Endothelial cell of umbilical vein (primary cell): ENCODE measurements at regions not wholly inside any gene's neighbourhood (a gene's known extent, or its start where the extent isn't known, plus 50 kb on each side); places are given as distances from the start of the nearest gene placed in this dataset.

Source experiments
- BruUV-seq: library from RNA; stranded (reverse); fragments of 400-500 nt; replicated peaks from 2 replicates; lab custom pipeline; 2021; lab: Mats Ljungman, UMichigan
- CTCF ChIA-PET: fragments of 300-600, 350-600 bp; sonication (Branson Sonifier 250); formaldehyde crosslinking; loops from one replicate; lab custom pipeline; 2021; ENCODE audit warnings: antibody characterized with exemption, inconsistent platforms; lab: Charles Lee
- POLR2A ChIA-PET: fragments of 300-600, 350-600 bp; sonication (Branson Sonifier 250); formaldehyde crosslinking; loops from one replicate; lab custom pipeline; 2021; ENCODE audit warnings: antibody characterized with exemption, inconsistent platforms; lab: Charles Lee
- DNase-seq: peaks from one replicate; pipeline ENCODE4 v3.0.0-alpha.2; 2011; ENCODE audit warnings: low read depth, low spot score
- FAIRE-seq: peaks from 2 replicates; lab custom pipeline; 2011; peaks lifted over from hg19 to GRCh38; lab: Jason Lieb, UNC
- H2AFZ ChIP-seq: 2 replicates; pipeline ENCODE4 v1.6.0; 2012; ENCODE audit warnings: low read depth, low read length, control low read depth, inconsistent platforms
- H3K27ac ChIP-seq: 2 replicates; pipeline ENCODE4 v1.5.1; 2011; ENCODE audit warnings: low read depth, mild to moderate bottlenecking, control low read depth, low read length, moderate library complexity; ENCODE audit not compliant: insufficient read depth
- H3K27me3 ChIP-seq, 2 experiments: 2 replicates each; pipeline versions ENCODE4 v1.6.0 to v1.6.1; 2011; ENCODE audit warnings: low read length in 2 of 2, mixed read lengths in 1 of 2; ENCODE audit not compliant: control insufficient read depth in 2 of 2, insufficient read depth in 2 of 2
- H3K36me3 ChIP-seq, 2 experiments: 2 replicates in 1 of 2; 3 replicates in 1 of 2; pipeline ENCODE4 v1.5.1; 2011; ENCODE audit warnings: low read length in 2 of 2, mild to moderate bottlenecking in 1 of 2, moderate library complexity in 1 of 2; ENCODE audit not compliant: control insufficient read depth in 2 of 2, insufficient read depth in 2 of 2; ENCODE audit errors: extremely low read depth in 1 of 2
- H3K4me1 ChIP-seq: 3 replicates; pipeline ENCODE4 v1.5.1; 2011; ENCODE audit warnings: mild to moderate bottlenecking, low read length; ENCODE audit not compliant: control insufficient read depth, insufficient read depth; ENCODE audit errors: extremely low read depth
- H3K4me2 ChIP-seq: 2 replicates; pipeline ENCODE4 v1.6.1; 2011; ENCODE audit warnings: low read length, control low read depth, mixed read lengths; ENCODE audit not compliant: insufficient read depth
- H3K4me3 ChIP-seq, 3 experiments: fragments of 200-600 bp in 1 of 3; sonication (generic), shearing (Covaris generic) in 1 of 3; replicated peaks in 1 of 3; 2 replicates each; pipeline ENCODE4 v1.5.1; 2011 to 2016; ENCODE audit warnings: control low read depth in 3 of 3, low read length in 3 of 3, mild to moderate bottlenecking in 2 of 3, inconsistent platforms in 1 of 3, low read depth in 1 of 3, moderate library complexity in 1 of 3; ENCODE audit not compliant: insufficient read depth in 1 of 3
- H3K79me2 ChIP-seq: 2 replicates; pipeline ENCODE4 v1.6.0; 2012; ENCODE audit warnings: low read length, inconsistent platforms; ENCODE audit not compliant: control insufficient read depth, insufficient read depth
- H3K9ac ChIP-seq: replicated peaks from 2 replicates; pipeline ENCODE3; 2011; ENCODE audit warnings: low read length, control low read depth; ENCODE audit not compliant: insufficient read depth; ENCODE audit errors: extremely low read depth
- H3K9me1 ChIP-seq: replicated peaks from 3 replicates; pipeline ENCODE4 v1.6.0; 2011; ENCODE audit warnings: mild to moderate bottlenecking, low read length; ENCODE audit not compliant: control insufficient read depth, insufficient read depth; ENCODE audit errors: extremely low read depth
- H3K9me3 ChIP-seq: replicated peaks from 2 replicates; pipeline ENCODE4 v1.5.1; 2012; ENCODE audit warnings: low read length, inconsistent platforms; ENCODE audit not compliant: control insufficient read depth, insufficient read depth
- H4K20me1 ChIP-seq: replicated peaks from 2 replicates; pipeline ENCODE3; 2011; ENCODE audit warnings: mild to moderate bottlenecking, low read length; ENCODE audit not compliant: control insufficient read depth, insufficient read depth; ENCODE audit errors: extremely low read depth
- CTCF ChIP-seq, 2 donors: IDR thresholded peaks; 1 replicate in 1 of 2; 2 replicates in 1 of 2; pipeline ENCODE4 v1.5.1; 2011; ENCODE audit warnings: low read length in 2 of 2, mild to moderate bottlenecking in 2 of 2, moderate library complexity in 2 of 2, control low read depth in 1 of 2, inconsistent platforms in 1 of 2, low read depth in 1 of 2; ENCODE audit not compliant: insufficient read depth in 1 of 2; ENCODE audit errors: extremely low read depth in 1 of 2
- EZH2 ChIP-seq: IDR thresholded peaks from 2 replicates; pipeline ENCODE4 v1.6.1; 2012; ENCODE audit warnings: borderline replicate concordance, low read depth, mild to moderate bottlenecking, moderate library complexity, low read length, inconsistent platforms; ENCODE audit not compliant: severe bottlenecking
- FOS ChIP-seq: IDR thresholded peaks from 2 replicates; pipeline ENCODE4 v1.6.1; 2011; ENCODE audit warnings: mild to moderate bottlenecking, low read length, moderate library complexity, borderline replicate concordance; ENCODE audit not compliant: insufficient read depth
- GATA2 ChIP-seq: IDR thresholded peaks from 2 replicates; pipeline ENCODE4 v1.7.0; 2011; ENCODE audit warnings: low read depth, mild to moderate bottlenecking, moderate library complexity, mixed read lengths, low read length; ENCODE audit not compliant: insufficient read length, insufficient read depth
- JUN ChIP-seq: IDR thresholded peaks from 2 replicates; pipeline ENCODE4 v1.6.1; 2011; ENCODE audit warnings: borderline replicate concordance, low read depth; ENCODE audit not compliant: insufficient read length, insufficient read depth
- MAX ChIP-seq: IDR thresholded peaks from 2 replicates; pipeline ENCODE4 v1.6.1; 2011; ENCODE audit not compliant: insufficient read depth, insufficient read length
- MYC ChIP-seq: IDR thresholded peaks from one replicate; pipeline ENCODE4 v1.6.1; 2011; ENCODE audit warnings: mild to moderate bottlenecking, low read depth, low read length
- POLR2A ChIP-seq: IDR thresholded peaks from 2 replicates; pipeline ENCODE4 v1.6.1; 2012; ENCODE audit warnings: low read depth, mild to moderate bottlenecking, control low read depth, low read length
- POLR2AphosphoS5 ChIP-seq: IDR thresholded peaks from 2 replicates; pipeline ENCODE4 v1.6.1; 2012; ENCODE audit warnings: low read depth, mild to moderate bottlenecking, control low read depth, low read length, moderate library complexity; ENCODE audit not compliant: insufficient read depth
- dilution Hi-C: fragments of 300-500 bp; cut with MboI; formaldehyde crosslinking; loops from one replicate; pipeline ENCODE4 v1.15.0; 2019; ENCODE audit warnings: low sequenced_read_pairs; ENCODE audit not compliant: extremely low pct_ligation_motif_present
- intact Hi-C: fragments of 100-400 bp; cut with micrococcal nuclease; formaldehyde crosslinking; loops from one replicate; pipeline ENCODE4 v1.10.0; 2022

GRCh38 chr2:234674781-234675201, 177.9 kb upstream of the ARL4C start:
- FAIRE-seq, result no peak
- H3K4me3 ChIP-seq, result no peak overlapping the region
- H3K36me3 ChIP-seq, result no peaks in the 10 kb centered on the region
- no peak for DNase-seq
- H3K27me3 ChIP-seq, result no peaks in the 10 kb centered on the region
- no peak overlapping the region for H3K9ac ChIP-seq
- ChIA-PET CTCF (interaction anchor here (0.6 to 1.6 kb wide), 4 partner anchors 16 to 207 kb away, joined by 3 to 4 read pairs (median 3); no protein-coding TSS in a partner anchor), POLR2A (no interaction called here)
- H3K9me3 ChIP-seq, result no peaks in the 10 kb centered on the region
- H3K9me1 ChIP-seq, result no peaks in the 10 kb centered on the region
- H3K4me1 ChIP-seq, result peaks cover 16% of the 10 kb centered on the region
- H3K4me2 ChIP-seq, result no peak overlapping the region
- H2AFZ ChIP-seq, result no peak overlapping the region
- no TSS peak for BruUV-seq
- intact Hi-C loops, result no loop called here
- no peak overlapping the region for H3K27ac ChIP-seq
- no peaks in the 10 kb centered on the region for H3K79me2 ChIP-seq
- no peaks in the 10 kb centered on the region for H4K20me1 ChIP-seq
- dilution Hi-C loops, result no loop called here
- TF ChIP-seq FOS, result no peak
- no peak for TF ChIP-seq GATA2
- no peak for TF ChIP-seq MAX
- no peak for TF ChIP-seq MYC
- TF ChIP-seq CTCF (IDR thresholded peaks at IDR 0.05; ENCODE audit: extremely low read depth in 1 of 2, insufficient read depth in 1 of 2, low read depth in 1 of 2, low read length in 2 of 2), result no peak
- TF ChIP-seq POLR2AphosphoS5, result no peak
- TF ChIP-seq EZH2, result no peak
- TF ChIP-seq JUN, result no peak
- TF ChIP-seq POLR2A, result no peak
